NCI-H1417 (cell line): ENCODE measurements at regions not wholly inside any gene's neighbourhood (a gene's known extent, or its start where the extent isn't known, plus 50 kb on each side); places are given as distances from the start of the nearest gene placed in this dataset.

Source experiments
- DNase-seq, 3 experiments: peaks; one replicate each; lab custom pipeline; 2025; lab: John Stamatoyannopoulos, UW

DNA sequence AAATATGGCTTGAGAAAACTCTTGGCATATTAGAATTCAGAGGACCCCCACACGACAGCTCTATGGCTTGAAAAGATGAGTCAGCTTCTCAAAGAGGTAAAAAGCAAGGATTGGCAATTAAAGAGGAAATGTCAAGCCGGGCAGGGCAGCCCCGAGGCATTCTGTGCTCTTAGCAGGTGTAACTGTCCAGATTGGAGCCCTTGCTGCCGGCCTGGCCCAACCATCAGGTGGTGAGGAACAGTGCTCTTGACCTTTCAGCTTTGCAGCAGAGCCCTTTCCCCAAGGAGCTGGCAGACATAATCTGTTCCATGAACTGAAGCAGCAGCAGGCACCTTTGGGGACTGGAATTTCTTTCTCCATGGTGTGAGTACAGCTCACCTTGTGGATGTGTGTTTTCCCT is 287.8 kb downstream of the UTP18 start:
- DNase-seq: peak in 1 of 3 experiments; percentile 38

GRCh38 chr17:51555153-51555552 is 294.8 kb downstream of the UTP18 start:
- DNase-seq: no peak

- no peak for DNase-seq
Measured at GRCh38 chr17:51559778-51560177, 299.4 kb downstream of the UTP18 start.

DNA sequence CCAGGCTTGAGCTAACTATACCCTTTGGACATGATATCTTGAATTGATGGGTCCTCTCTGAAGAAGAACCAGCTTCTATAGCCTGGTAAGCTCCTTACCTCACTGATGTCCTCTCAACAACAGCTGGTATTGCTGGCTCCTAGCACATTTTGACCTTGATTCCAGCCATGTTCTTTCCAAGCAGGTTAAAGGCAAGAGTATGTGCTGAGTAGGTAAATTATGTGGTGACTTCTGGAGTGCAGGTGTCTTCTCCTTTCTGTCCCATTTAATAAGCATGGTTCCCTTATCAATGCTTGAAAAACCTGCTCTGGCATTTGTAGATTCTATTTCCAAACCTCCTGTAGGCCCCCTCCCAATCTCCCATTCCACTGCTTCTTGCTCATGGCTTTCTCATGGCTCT is 300.1 kb downstream of the UTP18 start:
- DNase-seq: no peak

GRCh38 chr17:51563961-51564360 is 303.6 kb downstream of the UTP18 start:
- no peak for DNase-seq

GRCh38 chr17:51572115-51572514 is 311.8 kb downstream of the UTP18 start:
- no peak for DNase-seq
